HPDE6-E6E7 (cell line): ENCODE measurements at regions not wholly inside any gene's neighbourhood (a gene's known extent, or its start where the extent isn't known, plus 50 kb on each side); places are given as distances from the start of the nearest gene placed in this dataset.
"Not testable (repeated sequence)": the region's sequence is repeated elsewhere in the genome, so short reads cannot be mapped to it uniquely, and the experiment has no call there.

Source experiments
- DNase-seq: peaks from one replicate; pipeline ENCODE4 v3.0.0; 2011; ENCODE audit warnings: missing footprints; ENCODE audit errors: extremely low spot score

DNA sequence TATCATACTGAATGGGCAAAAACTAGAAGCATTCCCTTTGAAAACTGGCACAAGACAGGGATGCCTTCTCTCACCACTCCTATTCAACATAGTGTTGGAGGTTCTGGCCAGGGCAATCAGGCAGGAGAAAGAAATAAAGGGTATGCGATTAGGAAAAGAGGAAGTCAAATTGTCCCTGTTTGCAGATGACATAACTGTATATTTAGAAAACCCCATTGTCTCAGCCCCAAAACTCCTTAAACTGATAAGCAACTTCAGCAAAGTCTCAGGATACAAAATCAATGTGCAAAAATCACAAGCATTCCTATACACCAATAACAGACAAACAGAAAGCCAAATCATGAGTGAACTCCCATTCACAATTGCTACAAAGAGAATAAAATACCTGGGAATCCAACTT is 52.5 kb upstream of the CCDC71L start:
- not testable (repeated sequence) for DNase-seq

GRCh38 chr7:106714590-106715442 is 53.9 kb upstream of the CCDC71L start:
- DNase-seq, result not testable (repeated sequence)

DNA sequence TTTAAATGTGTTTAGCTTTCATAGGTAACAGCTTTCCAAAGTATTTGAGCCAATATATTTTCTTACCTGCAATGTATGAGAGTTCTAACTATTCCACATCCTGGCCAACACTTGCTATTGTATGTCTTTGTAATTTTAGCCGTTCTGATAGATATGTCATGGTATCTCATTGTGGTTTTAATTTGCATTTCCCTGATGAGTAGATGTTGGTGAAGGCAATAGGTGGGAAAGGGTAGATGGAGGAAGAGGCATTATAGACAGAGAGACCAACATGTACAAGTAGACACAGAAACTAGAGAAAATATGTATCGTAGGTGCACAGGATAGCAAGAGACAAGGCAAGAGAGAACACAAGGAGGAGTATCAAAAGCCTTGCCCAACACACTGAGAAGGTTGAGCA is 54.8 kb upstream of the CCDC71L start:
- DNase-seq, result no peak

GRCh38 chr7:106717254-106717954 is 56.4 kb upstream of the CCDC71L start:
- no peak for DNase-seq

DNA sequence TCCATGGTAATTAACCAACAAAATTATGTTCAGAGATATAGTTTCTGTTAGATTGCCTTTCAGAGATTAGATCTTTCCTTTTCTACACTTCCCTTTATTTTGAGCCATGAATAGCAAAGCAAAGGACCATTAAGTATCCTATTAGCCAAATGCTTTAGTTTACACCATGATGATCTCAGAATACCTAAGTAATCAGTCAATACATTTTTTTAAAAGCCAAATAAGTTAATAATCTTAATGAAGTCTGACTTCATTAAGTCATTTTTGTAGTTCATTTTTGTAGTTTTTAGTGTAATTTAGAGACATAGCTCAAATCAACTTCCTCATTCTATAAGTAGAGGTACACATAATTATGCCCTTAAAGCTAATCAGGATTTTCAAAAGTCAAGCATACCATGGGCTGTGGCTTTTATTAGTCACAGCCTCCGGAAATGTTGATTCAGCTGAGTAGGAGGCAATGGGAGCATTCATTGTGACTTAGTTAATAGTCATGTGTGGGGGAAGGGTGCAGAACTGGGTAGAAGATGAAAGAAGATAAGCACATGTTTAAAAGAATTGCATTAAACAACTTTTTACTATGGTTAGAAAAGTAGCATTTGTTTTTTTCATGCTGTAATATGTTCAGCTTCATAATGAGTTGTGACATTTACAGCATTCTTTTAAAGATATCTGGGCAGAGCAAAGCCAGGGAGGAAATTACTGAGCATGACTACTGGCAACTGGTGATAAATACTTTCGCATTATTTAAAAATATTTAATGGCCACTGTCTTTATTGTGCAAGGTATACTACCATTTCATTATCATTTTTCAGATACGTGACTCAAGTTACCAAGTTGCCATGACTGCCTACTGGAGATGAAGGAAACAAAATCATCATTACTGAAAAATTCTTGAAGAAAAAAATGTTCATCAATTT is 57.3 kb upstream of the CCDC71L start:
- DNase-seq, result peak; percentile 88

GRCh38 chr7:106720641-106721040 is 59.7 kb upstream of the CCDC71L start:
- no peak for DNase-seq

DNA sequence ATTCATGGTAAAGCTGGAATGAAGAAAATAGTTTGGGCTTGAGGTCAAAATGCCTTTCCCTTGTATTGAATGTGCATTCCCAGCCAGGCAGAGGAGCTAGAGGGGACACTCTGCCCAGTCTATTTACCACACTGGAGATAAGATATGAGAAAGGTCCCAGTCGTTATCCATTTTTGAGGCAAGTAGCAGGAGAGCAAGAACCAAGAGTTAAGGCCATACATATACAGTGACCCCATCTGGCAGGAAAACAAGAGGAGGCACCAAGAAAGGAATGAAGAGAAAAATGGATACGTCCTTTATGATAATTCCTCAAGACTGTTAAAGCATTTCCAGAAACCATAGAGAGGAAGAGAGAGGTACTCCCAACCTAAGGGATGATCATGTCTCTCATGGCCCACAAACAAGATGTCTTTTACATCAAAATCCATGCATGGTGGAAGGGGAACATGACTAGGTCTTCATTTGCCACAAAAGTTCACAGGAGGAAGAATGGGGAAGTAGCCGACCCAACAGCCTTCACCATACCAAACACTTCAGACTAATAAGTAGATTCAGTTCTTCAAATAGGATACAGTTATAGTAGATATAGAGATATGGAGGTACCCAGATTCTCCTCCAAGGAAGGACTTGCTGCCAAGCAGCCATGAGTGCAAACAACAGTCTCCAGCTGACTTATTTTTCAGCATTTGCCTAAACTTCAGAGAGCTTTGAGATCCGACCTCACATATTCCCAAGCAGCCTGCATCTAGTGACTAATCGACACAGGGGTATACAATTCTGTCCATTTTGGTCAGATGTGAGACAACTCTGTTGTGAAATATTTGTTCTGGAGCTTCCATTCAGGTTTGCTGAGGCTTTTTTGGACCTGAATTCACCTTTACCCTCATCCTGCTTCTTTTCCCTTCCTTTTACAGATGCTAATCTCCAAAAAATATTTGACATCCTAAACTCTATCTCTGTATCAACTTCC is 61.1 kb upstream of the CCDC71L start:
- no peak for DNase-seq

GRCh38 chr7:106723398-106723797 is 62.4 kb upstream of the CCDC71L start:
- DNase-seq, result no peak

DNA sequence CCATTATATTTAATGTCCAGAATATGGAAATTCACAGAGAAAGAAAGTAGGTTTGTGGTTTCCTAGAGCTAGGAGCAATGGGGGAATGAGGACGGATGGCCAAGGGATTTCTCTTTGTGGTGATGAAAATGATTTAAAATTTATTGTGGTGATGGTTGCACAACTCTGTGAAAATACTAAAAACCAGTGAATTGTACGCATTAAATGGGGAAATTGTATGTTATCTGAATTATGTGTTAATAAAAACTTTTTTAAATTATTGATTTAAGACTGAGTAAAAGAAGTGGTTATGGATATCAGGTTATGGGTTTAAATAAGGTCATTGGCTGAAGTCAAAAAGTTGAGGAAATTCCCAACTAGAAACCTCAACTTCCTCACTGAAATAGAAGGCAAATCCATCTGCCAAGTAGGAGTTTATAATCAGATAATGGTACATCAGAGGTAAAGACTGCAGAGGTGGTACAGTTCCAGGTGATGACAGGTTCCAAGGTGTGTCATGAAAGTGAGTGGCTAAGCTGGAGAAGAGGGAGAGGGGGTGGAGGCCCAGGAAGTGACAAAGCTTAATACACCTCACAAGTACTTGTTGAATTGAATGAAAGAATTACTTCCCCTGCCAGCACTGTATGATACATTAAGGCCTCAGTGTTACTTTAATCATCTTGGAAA is 68.9 kb upstream of the CCDC71L start:
- DNase-seq, result no peak

DNA sequence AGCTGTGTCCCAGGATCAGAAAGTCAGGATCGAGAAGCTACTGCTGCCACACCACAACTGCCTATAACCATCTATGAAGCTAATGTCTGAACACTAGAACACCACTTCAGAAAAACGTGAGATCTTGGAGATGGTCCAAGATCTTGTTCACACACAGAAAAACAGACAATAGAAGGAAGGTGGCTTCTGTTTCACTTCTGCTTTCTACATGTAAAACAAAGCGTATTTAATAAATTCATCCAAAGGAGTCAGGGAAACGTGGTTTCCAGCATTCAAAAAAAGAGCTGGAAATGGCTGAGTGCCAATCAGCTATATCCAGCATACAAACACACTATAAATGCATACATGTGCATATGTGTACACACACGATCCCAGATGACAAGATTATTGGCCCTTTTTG is 70.2 kb upstream of the CCDC71L start:
- DNase-seq, result no peak

DNA sequence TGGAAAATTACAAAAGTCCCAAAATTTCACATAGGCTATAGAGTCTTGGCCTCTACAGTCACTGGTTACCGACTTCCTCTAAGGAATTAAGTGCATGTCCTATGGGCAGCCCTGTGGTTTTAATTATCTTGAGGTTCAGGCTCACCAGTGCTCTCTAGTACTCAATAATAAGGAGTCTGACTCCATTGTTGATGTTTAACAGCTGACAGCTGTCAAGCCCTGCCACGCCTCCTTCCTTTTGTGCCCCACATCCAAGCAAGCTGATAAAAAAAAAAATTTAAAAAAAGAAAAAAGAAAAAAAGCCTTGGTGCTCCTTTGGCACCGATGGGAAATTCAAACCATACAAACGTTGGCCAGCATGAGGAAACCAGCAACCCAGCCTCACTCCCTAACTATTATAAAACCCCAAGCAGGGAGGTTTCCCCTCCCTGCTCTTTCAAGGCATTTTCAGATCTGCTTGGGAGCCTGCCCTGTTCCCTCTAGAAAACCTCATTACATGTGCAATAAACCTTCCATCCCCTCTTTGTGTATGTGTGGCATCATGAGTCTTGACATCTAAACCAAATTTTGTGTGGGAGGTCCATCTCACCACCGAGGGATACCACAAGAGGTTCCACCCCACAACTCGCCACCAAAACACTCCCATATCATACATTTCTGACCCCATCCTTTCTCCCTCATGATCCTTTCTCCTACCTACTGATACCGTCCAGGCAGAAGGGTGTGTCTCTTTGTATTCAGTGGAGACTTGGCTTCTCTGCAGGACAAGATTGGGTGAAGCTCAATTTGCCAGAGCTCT is 70.9 kb upstream of the CCDC71L start:
- no peak for DNase-seq

- DNase-seq, result no peak
These were observed 74.7 kb upstream of the CCDC71L start for GRCh38 chr7:106735637-106736036.

GRCh38 chr7:106736123-106736507 is 75.2 kb upstream of the CCDC71L start:
- no peak for DNase-seq

DNA sequence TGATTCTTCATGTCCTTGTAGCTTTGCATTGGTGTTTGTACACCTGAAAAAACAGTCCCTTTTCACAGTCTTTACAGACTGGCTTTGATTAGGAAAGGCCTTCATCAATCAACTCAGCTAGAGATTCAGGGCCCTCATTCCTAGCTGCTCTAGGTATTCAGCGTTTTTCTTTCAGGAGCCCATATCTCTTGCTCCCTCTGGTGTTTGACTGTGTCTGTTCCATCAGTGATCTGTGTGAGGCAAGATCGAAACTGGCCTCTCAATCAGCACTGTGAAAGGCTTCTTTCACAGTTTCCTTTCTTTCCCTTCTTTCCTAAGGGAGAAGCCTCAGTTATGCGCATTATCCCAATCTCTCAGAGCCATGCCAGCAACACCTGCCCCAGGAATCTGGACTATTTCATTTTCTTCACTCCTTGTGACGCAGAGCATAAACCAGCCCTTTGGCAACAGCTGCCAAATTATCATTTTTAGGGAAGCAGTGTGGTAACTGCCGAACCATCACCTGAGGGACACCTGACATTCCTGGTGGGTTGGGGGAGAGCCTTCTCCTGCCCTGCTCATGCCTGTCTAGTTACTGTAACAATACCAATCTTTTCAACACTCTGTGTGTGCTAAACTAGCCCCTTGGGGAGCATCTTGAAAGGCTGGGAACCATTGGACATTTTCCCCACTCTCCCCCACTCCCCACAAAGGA is 75.7 kb upstream of the CCDC71L start:
- peak; percentile 60 for DNase-seq

GRCh38 chr7:106737202-106737562 is 76.2 kb upstream of the CCDC71L start:
- DNase-seq, result no peak

GRCh38 chr7:106740806-106741205 is 79.8 kb upstream of the CCDC71L start:
- DNase-seq, result no peak

DNA sequence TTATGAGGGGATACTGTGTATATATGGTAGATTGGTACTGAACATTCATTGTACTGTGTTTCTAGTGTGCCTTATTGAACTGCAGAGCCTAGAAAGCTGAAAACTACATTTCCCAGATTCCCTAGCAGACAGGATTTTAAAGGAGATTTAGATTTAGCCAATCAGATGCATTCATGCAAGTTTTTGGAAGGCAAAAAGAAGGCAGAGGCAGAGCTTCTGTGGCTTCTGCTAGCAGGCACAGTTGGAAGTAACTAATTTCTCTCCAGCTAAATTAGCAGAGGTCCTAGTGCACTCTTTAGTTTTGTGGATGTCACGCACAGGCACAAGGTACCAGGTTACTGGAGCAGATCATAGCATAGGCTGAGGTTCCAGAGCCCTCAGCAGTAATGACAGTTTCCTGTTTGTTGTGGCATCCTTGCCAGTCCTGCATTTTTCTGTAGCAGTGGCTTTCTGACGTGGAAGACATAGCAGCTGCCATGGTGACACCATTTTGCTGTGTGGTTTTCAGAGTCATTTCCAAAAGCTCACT is 83.7 kb upstream of the CCDC71L start:
- DNase-seq, result no peak

GRCh38 chr7:106747301-106747700 is 86.3 kb upstream of the CCDC71L start:
- not testable (repeated sequence) for DNase-seq

GRCh38 chr7:106747804-106748203 is 86.8 kb upstream of the CCDC71L start:
- DNase-seq, result no peak
